ENCODE measurements at regions not wholly inside any gene's neighbourhood (a gene's known extent, or its start where the extent isn't known, plus 50 kb on each side); places are given as distances from the start of the nearest gene placed in this dataset.
"Not testable (repeated sequence)": the region's sequence is repeated elsewhere in the genome, so short reads cannot be mapped to it uniquely, and the experiment has no call there.

DNA sequence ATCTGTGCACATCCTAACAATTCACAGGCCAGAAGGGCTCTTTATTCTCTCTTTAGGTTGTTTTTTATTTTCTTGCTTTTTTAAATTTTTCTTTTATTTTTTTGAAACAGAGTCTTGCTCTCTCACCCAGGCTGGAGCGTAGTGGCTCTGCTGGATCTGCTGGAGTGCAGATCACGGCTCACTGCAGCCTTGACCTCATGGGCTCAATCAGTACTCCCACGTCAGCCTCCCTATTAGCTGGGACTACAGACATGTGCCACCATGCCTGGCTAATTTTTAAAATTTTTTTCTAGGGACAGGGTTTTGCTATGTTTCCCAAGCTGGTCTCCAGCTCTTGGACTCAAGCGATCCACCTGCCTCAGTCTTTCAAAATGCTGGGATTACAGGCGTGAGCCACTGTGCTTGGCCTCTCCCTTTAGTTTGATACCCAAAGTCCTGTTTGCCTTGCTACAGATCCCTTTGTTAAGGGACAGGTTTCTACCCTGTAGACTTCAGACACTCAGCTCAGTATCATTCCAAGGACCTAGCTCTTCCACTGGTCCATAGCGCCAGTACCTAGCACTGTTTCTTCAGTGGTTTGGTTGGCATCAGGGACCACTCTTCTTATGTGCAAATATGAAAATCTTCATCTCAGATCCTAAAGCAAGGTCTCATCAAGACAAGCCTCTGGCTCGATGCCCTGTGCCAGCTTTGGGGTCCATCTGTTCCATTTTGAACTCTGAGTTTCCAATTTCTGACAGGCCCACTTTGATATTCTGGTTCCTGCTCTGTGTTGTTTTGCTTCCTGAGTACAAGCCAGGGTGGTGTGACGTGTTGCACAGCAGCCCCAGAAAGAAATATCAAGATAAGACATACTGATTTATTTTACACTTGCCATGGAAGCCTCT lies 211.7 kb downstream of the FAT3 start:
- no peak for DNase-seq

GRCh38 chr11:92439133-92439532 lies 214.5 kb downstream of the FAT3 start:
- no peak for DNase-seq

- no peak for DNase-seq
These were observed 216.3 kb downstream of the FAT3 start for GRCh38 chr11:92440701-92441442.

GRCh38 chr11:92441443-92441726 lies 216.8 kb downstream of the FAT3 start:
- DNase-seq, result no peak

DNA sequence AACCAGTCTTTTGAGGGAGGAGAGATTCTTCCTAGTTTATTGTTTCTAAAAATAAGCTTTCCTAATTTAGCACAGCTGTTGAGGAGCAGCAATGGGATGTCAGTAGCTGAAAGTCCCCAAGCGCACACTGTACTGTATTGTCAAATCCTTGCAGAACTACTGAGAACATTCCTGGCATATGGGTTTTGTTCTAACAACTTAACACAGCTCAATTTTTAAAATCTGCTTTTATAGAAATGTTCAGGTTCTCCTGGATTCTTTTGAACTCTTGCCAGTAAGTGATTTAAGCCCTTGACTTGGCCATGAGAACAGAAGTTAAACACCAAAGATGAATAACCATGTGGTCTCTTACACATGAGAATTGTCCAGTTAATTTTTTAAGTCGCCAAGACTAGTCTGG lies 218.6 kb downstream of the FAT3 start:
- no peak for DNase-seq

DNA sequence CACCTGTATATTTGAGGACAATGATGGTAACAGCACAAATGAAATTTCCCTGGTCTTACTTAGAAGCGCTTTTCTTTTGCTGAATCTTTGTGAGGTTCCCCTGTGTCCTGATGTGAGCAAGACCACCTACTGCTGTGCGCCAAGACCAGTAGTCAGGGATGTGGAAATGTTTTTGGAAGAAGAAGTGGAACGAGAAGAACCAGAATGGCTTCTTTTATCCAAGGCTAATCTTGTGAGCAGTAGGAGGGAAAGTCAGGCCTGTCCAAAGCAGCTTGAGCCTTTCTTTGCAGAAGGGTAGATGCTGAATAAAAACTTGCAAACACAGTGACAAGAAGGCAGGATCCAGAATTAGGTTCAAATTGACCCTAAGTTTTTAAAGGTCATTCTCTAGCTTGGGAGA lies 223.0 kb downstream of the FAT3 start:
- no peak for DNase-seq

DNA sequence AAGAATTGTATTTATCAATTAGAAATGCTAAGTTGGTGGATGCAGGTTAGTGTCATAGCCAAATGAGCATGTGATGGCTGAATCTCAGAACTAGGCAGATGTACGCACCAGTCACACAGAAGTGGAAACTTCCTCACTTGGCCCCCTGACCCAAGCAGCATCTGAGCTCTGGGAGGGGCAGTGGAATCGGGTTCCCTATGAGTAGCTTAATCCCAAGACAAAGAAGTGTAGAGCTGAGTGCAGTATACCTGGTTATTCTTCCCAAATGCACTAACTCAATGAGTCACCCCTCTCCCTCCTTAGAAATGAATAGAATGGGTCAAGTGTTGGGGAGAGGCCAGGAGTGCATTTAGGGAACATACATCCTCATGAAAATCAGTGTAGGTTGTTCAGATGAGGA lies 224.6 kb downstream of the FAT3 start:
- no peak for DNase-seq

DNA sequence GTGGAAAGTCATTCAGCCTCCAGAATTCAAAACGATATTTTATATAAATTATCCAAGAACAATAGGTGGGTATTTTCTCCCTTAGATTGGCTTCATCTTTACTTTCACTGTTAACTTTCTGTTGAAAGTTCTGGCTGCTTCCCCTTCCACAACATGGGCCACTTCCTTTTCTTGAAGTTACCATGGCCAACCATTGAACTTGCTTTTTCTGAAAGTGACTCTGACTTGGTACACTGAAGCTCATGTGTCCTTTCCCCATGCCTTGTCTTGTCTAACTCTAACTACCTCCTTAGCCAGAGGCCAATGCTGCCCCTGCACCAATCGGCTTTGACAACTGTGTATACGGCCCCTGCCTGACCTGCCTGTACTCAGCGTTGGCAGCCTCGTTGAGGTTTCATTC lies 225.2 kb downstream of the FAT3 start:
- no peak for DNase-seq

GRCh38 chr11:92451063-92451462 lies 226.4 kb downstream of the FAT3 start:
- DNase-seq, result no peak

DNA sequence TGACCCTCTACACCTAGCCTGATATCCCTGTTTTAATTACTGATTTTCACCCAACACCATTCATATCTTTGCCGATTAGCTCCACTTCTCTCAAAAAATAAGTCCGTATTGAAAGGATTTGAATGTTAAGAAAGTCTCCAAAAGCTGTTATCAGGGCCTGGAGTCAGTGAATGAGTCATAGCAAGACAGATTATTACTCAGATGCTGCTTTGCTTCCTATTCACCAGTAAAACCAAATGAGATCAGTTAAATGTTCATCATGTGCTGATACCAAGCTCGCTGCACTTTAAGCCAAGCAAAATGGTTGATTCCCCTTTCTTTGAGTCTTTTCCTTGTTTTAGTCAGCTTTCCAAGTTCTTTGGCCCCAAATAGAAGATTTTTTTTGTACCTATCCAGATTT lies 228.4 kb downstream of the FAT3 start:
- DNase-seq, result no peak

GRCh38 chr11:92455210-92455790 lies 230.7 kb downstream of the FAT3 start:
- no peak for DNase-seq

GRCh38 chr11:92457250-92457649 lies 232.6 kb downstream of the FAT3 start:
- no peak for DNase-seq

DNA sequence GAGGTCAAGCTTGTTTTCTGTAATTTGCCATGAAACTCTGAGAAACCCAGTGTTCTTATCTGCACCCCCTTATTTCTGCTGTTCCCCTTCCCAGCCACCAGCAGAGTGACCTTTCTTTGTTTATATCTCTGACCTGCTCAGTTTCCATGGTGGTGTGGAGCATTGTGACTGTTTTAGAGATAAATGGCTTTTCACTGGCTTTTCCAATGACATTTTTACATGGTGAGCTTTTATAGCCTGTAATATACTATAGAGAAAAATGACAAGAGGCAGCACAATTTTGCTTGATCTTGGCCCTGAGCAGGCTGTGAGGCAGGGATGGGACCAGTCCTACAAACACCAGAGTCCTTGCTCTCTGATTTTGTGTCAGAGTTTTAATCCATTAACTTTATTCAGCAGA lies 233.9 kb downstream of the FAT3 start:
- DNase-seq, result no peak

GRCh38 chr11:92460213-92460612 lies 235.6 kb downstream of the FAT3 start:
- DNase-seq, result no peak

GRCh38 chr11:92461447-92461846 lies 236.8 kb downstream of the FAT3 start:
- no peak for DNase-seq

GRCh38 chr11:92462821-92463220 lies 238.2 kb downstream of the FAT3 start:
- no peak for DNase-seq

GRCh38 chr11:92464822-92465221 lies 240.2 kb downstream of the FAT3 start:
- no peak for DNase-seq

DNA sequence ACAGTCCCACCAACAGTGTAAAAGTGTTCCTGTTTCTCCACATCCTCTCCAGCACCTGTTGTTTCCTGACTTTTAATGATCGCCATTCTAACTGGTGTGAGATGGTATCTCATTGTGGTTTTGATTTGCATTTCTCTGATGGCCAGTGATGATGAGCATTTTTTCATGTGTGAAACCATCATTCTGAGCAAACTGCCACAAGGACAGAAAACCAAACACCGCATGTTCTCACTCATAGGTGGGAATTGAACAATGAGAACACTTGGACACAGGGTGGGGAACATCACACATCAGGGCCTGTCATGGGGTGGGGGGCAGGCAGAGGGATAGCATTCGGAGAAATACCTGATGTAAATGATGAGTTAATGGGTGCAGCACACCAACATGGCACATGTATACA lies 240.8 kb downstream of the FAT3 start:
- not testable (repeated sequence) for DNase-seq

GRCh38 chr11:92473736-92474135 lies 249.1 kb downstream of the FAT3 start:
- no peak for DNase-seq

GRCh38 chr11:92475316-92475715 lies 250.7 kb downstream of the FAT3 start:
- no peak for DNase-seq

GRCh38 chr11:92475819-92476218 lies 251.2 kb downstream of the FAT3 start:
- no peak for DNase-seq

DNA sequence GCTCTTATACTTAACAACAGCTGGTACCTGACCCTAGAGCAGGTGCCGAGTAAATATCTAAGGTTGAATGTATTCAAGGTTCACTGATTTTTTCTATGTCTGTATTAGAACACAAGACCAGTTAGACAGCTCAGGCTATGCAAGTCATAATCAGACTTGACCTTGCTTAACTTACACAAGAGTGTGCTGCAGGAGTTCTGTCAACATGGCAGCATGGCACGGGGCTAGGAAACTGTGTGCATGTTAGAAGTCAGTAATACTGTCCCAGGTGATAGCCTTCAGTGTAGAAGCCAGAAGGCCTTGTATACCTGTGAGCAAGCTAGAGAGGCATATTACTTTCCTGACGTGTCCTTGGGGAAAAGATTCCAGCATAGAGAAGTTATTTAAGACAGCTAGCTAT lies 253.1 kb downstream of the FAT3 start:
- no peak for DNase-seq

- no peak for DNase-seq
These were observed 255.9 kb downstream of the FAT3 start for GRCh38 chr11:92480499-92480898.

- DNase-seq, result no peak
These were observed 258.0 kb downstream of the FAT3 start for GRCh38 chr11:92482492-92483060.

Measured in GDM1 (cell line).